Mesenchymal stem cell (in vitro differentiated cells and primary cell): ENCODE measurements at regions not wholly inside any gene's neighbourhood (a gene's known extent, or its start where the extent isn't known, plus 50 kb on each side); places are given as distances from the start of the nearest gene placed in this dataset.

Source experiments
- DNase-seq: peaks from one replicate; pipeline ENCODE4 v3.0.0-alpha.2; 2013
- H2AFZ ChIP-seq: one replicate; pipeline ENCODE4 v1.6.1; 2013; ENCODE audit warnings: low read depth, mild to moderate bottlenecking, control low read depth, inconsistent platforms, low read length, moderate library complexity
- H2AK5ac ChIP-seq: 2 replicates; pipeline ENCODE4 v1.6.1; 2013; ENCODE audit warnings: low read length, moderate library complexity, mild to moderate bottlenecking, inconsistent platforms; ENCODE audit not compliant: severe bottlenecking
- H2BK120ac ChIP-seq: one replicate; pipeline ENCODE4 v1.6.1; 2013; ENCODE audit warnings: low read depth, mild to moderate bottlenecking, inconsistent platforms, low read length, moderate library complexity
- H2BK12ac ChIP-seq, 2 experiments: one replicate each; pipeline ENCODE4 v1.6.1; 2013; ENCODE audit warnings: inconsistent platforms in 2 of 2, low read length in 2 of 2, mild to moderate bottlenecking in 2 of 2, moderate library complexity in 2 of 2, control low read depth in 1 of 2
- H2BK15ac ChIP-seq: one replicate; pipeline ENCODE4 v1.6.1; 2013; ENCODE audit warnings: mild to moderate bottlenecking, low read depth, inconsistent platforms; ENCODE audit not compliant: poor library complexity, severe bottlenecking
- H2BK5ac ChIP-seq: 2 replicates; pipeline ENCODE4 v1.6.1; 2013; ENCODE audit warnings: low read depth, mild to moderate bottlenecking, low read length, control low read depth, inconsistent platforms; ENCODE audit not compliant: poor library complexity, severe bottlenecking
- H3K14ac ChIP-seq, 2 experiments: one replicate each; pipeline ENCODE4 v1.6.1; 2013; ENCODE audit warnings: inconsistent platforms in 2 of 2, low read length in 2 of 2, control low read depth in 1 of 2, mild to moderate bottlenecking in 1 of 2, moderate library complexity in 1 of 2
- H3K18ac ChIP-seq, 2 experiments: one replicate each; pipeline ENCODE4 v1.6.1; 2013; ENCODE audit warnings: inconsistent platforms in 2 of 2, low read length in 2 of 2, control low read depth in 1 of 2, low read depth in 1 of 2, mild to moderate bottlenecking in 1 of 2
- H3K23ac ChIP-seq, 2 experiments: one replicate each; pipeline ENCODE4 v1.6.1; 2013; ENCODE audit warnings: inconsistent platforms in 2 of 2, low read length in 2 of 2, mild to moderate bottlenecking in 2 of 2, moderate library complexity in 2 of 2, control low read depth in 1 of 2
- H3K27ac ChIP-seq: 2 replicates; pipeline ENCODE4 v1.5.1; 2013; ENCODE audit warnings: mild to moderate bottlenecking, moderate library complexity, low read length, control low read depth, inconsistent platforms; ENCODE audit not compliant: poor library complexity, severe bottlenecking
- H3K27me3 ChIP-seq, 2 experiments: 2 replicates each; pipeline versions ENCODE4 v1.6.1 to v1.7.0; 2013; ENCODE audit warnings: low read length in 2 of 2, mild to moderate bottlenecking in 2 of 2, moderate library complexity in 2 of 2, control low read depth in 1 of 2, inconsistent platforms in 1 of 2; ENCODE audit not compliant: control insufficient read depth in 1 of 2, insufficient read depth in 1 of 2
- H3K36me3 ChIP-seq, 2 experiments: 2 replicates each; pipeline versions ENCODE4 v1.6.1 to v1.7.0; 2013; ENCODE audit warnings: low read length in 2 of 2, control low read depth in 1 of 2, inconsistent platforms in 1 of 2, low read depth in 1 of 2, mild to moderate bottlenecking in 1 of 2; ENCODE audit not compliant: insufficient read depth in 2 of 2, control insufficient read depth in 1 of 2
- H3K4ac ChIP-seq, 2 experiments: one replicate each; pipeline ENCODE4 v1.6.1; 2013; ENCODE audit warnings: inconsistent platforms in 2 of 2, low read length in 2 of 2, mild to moderate bottlenecking in 2 of 2, moderate library complexity in 2 of 2, control low read depth in 1 of 2, low read depth in 1 of 2
- H3K4me1 ChIP-seq: 2 replicates; pipeline ENCODE4 v1.6.1; 2013; ENCODE audit warnings: low read depth, low read length, control low read depth; ENCODE audit not compliant: control insufficient read depth, insufficient read depth
- H3K4me2 ChIP-seq: 2 replicates; pipeline ENCODE4 v1.6.1; 2013; ENCODE audit warnings: low read length, mild to moderate bottlenecking, inconsistent platforms; ENCODE audit not compliant: poor library complexity, severe bottlenecking
- H3K4me3 ChIP-seq, 2 experiments: 2 replicates each; pipeline versions ENCODE4 v1.5.1 to v1.7.0; 2013; ENCODE audit warnings: low read length in 2 of 2, mild to moderate bottlenecking in 2 of 2, control low read depth in 1 of 2, low read depth in 1 of 2; ENCODE audit not compliant: insufficient read depth in 1 of 2
- H3K79me1 ChIP-seq: replicated peaks from 2 replicates; pipeline ENCODE4 v1.6.1; 2013; ENCODE audit warnings: mild to moderate bottlenecking, control low read depth, low read length, inconsistent platforms; ENCODE audit not compliant: poor library complexity, severe bottlenecking
- H3K9ac ChIP-seq: 2 replicates; pipeline ENCODE4 v1.7.0; 2013; ENCODE audit warnings: mild to moderate bottlenecking, low read length, moderate library complexity
- H3K9me3 ChIP-seq: 2 replicates; pipeline ENCODE4 v1.7.0; 2013; ENCODE audit warnings: mild to moderate bottlenecking, low read length; ENCODE audit not compliant: control insufficient read depth
- H4K8ac ChIP-seq: one replicate; pipeline ENCODE4 v1.6.1; 2013; ENCODE audit warnings: inconsistent platforms, mild to moderate bottlenecking, low read length, moderate library complexity
- H4K91ac ChIP-seq: one replicate; pipeline ENCODE4 v1.6.1; 2013; ENCODE audit warnings: mild to moderate bottlenecking, low read length, inconsistent platforms
- WGBS: methylation state at CpG from one replicate; pipeline ENCODE4 v1.1.7; 2013; ENCODE audit warnings: mixed read lengths; 5-methylcytosine and 5-hydroxymethylcytosine counted together

DNA sequence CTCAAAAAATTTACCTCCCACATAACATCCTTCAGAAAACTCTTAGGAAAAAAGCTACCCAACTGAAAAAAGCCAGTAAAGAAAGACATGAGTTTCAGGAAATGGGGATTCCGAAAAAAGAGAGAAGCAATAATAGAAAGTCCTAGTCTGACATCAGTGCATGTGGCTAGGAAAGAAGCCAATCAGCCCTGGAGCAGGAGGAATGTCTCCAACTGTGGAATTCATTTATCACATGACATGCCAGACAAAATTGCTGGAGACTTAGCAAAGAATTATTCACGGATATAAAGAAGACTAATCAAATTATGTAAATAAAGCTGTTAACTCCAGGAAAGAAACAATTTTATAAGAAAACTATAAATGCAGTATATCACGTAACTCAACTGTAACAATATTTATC is 258.9 kb upstream of the RARB start:
- Histone ChIP-seq H2BK120ac (no peak overlapping the region), H3K4me1 (no peaks in the 10 kb centered on the region), H2BK12ac (no peak overlapping the region), H3K27ac (no peak overlapping the region), H3K9ac (no peak overlapping the region), H3K36me3 (no peaks in the 10 kb centered on the region), H3K9me3 (peaks cover 15% of the 10 kb centered on the region), H4K91ac (no peak overlapping the region), H3K4ac (no peak overlapping the region), H2BK15ac (no peak overlapping the region), H3K4me3 (no peak overlapping the region), H3K4me2 (no peak overlapping the region), H3K18ac (no peak overlapping the region), H2AK5ac (no peak overlapping the region), H3K14ac (no peak overlapping the region), H4K8ac (no peak overlapping the region), H3K27me3 (no peaks in the 10 kb centered on the region), H2BK5ac (no peak overlapping the region), H3K79me1 (no peaks in the 10 kb centered on the region), H2AFZ (no peak overlapping the region), H3K23ac (no peak overlapping the region)
- 89% methylated on average over 1 of the region's 3 CpGs for WGBS
- DNase-seq: no peak

DNA sequence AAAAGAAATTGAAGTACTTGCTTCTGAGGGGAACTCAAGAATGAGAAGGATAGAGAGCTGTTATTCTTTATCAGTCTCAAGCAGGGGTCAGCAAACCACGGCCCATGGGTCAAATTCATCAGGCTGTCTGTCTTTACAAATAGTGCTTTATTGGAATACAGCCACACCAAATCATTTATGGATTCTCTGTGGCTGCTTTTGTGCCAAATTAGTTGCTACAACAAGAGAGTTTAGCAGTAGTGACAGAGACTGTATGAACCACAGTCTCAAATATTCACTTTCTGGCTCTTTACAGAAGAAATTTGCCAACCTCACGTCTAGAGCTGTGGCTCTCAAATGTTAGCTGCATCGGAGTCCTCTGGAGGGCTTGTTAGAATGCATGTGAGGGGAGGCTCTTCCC is 258.0 kb upstream of the RARB start:
- Histone ChIP-seq H2BK15ac (no peak overlapping the region), H3K14ac (no peak overlapping the region), H4K91ac (no peak overlapping the region), H3K23ac (no peak overlapping the region), H3K4ac (no peak overlapping the region), H3K27me3 (no peaks in the 10 kb centered on the region), H3K18ac (no peak overlapping the region), H2AFZ (no peak overlapping the region), H3K79me1 (no peaks in the 10 kb centered on the region), H3K4me3 (no peak overlapping the region), H3K9me3 (peaks cover 15% of the 10 kb centered on the region), H3K9ac (no peak overlapping the region), H2BK5ac (no peak overlapping the region), H2AK5ac (no peak overlapping the region), H2BK120ac (no peak overlapping the region), H3K27ac (no peak overlapping the region), H2BK12ac (no peak overlapping the region), H3K4me2 (no peak overlapping the region), H3K36me3 (no peaks in the 10 kb centered on the region), H3K4me1 (no peaks in the 10 kb centered on the region), H4K8ac (no peak overlapping the region)
- 89% methylated on average over 3 of the region's 3 CpGs for WGBS
- DNase-seq: no peak

GRCh38 chr3:25171118-25171807 is 256.8 kb upstream of the RARB start:
- H3K27ac ChIP-seq: no peak overlapping the region

DNA sequence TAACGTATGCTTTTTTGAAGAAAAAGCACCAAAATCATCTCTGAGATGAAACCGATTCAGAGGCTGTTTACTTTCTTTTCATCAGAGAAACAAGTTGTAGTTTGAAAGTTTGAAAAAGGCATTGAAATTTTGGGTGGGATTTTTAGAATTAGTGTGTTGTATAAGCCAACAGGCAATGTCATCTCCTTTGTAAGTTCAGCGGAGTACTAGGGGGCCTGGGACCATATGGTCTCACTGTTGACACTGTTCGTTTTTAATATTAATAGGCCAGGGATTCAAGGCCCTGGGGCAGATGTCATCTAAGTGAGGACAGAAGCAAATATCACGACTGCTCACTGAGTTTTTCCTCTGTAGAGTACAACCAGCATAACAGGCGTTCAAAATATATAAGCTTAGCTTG is 256.2 kb upstream of the RARB start:
- H4K91ac ChIP-seq: no peak overlapping the region
- H3K27ac ChIP-seq: no peak overlapping the region
- no peaks in the 10 kb centered on the region for H3K4me1 ChIP-seq
- H3K4me2 ChIP-seq: no peak overlapping the region
- no peak overlapping the region for H3K23ac ChIP-seq
- H3K9me3 ChIP-seq: peaks cover 15% of the 10 kb centered on the region
- H3K27me3 ChIP-seq: no peaks in the 10 kb centered on the region
- H2BK5ac ChIP-seq: no peak overlapping the region
- H3K79me1 ChIP-seq: no peaks in the 10 kb centered on the region
- no peak overlapping the region for H3K14ac ChIP-seq
- H2BK12ac ChIP-seq: no peak overlapping the region
- no peak overlapping the region for H3K9ac ChIP-seq
- H3K18ac ChIP-seq: no peak overlapping the region
- no peak overlapping the region for H2AK5ac ChIP-seq
- no peak for DNase-seq
- no peak overlapping the region for H2BK15ac ChIP-seq
- no peak overlapping the region for H2BK120ac ChIP-seq
- no peak overlapping the region for H3K4me3 ChIP-seq
- H4K8ac ChIP-seq: no peak overlapping the region
- no peaks in the 10 kb centered on the region for H3K36me3 ChIP-seq
- 93% methylated on average over 6 of the region's 6 CpGs for WGBS
- H2AFZ ChIP-seq: no peak overlapping the region
- no peak overlapping the region for H3K4ac ChIP-seq

More at GRCh38 chr3:25171118-25171807, 256.8 kb upstream of the RARB start:
- no peak overlapping the region for H3K14ac ChIP-seq
- H3K4me3 ChIP-seq: no peak overlapping the region
- H3K36me3 ChIP-seq: no peaks in the 10 kb centered on the region
- H2AK5ac ChIP-seq: no peak overlapping the region
- peaks cover 15% of the 10 kb centered on the region for H3K9me3 ChIP-seq
- DNase-seq: no peak
- H2BK12ac ChIP-seq: no peak overlapping the region
- no peak overlapping the region for H2BK120ac ChIP-seq
- WGBS: 71% methylated on average over 1 of the region's 4 CpGs
- no peaks in the 10 kb centered on the region for H3K27me3 ChIP-seq
- no peak overlapping the region for H4K8ac ChIP-seq
- no peaks in the 10 kb centered on the region for H3K79me1 ChIP-seq
- no peak overlapping the region for H4K91ac ChIP-seq
- no peak overlapping the region for H2BK5ac ChIP-seq
- H3K4ac ChIP-seq: no peak overlapping the region
- H3K9ac ChIP-seq: no peak overlapping the region
- no peak overlapping the region for H3K4me2 ChIP-seq
- no peak overlapping the region for H3K23ac ChIP-seq
- H2BK15ac ChIP-seq: no peak overlapping the region
- H3K18ac ChIP-seq: no peak overlapping the region
- H3K4me1 ChIP-seq: no peaks in the 10 kb centered on the region
- no peak overlapping the region for H2AFZ ChIP-seq
